GM12864 (cell line): ENCODE measurements at regions not wholly inside any gene's neighbourhood (a gene's known extent, or its start where the extent isn't known, plus 50 kb on each side); places are given as distances from the start of the nearest gene placed in this dataset.

Source experiments
- DNase-seq: peaks from one replicate; pipeline ENCODE4 v3.0.0-alpha.2; 2011; ENCODE audit warnings: low read depth
- H3K4me3 ChIP-seq: 2 replicates; pipeline ENCODE4 v1.5.1; 2011; ENCODE audit warnings: mild to moderate bottlenecking, low read depth, low read length, control low read depth
- TF ChIP-seq, protein P1 (sequence below): IDR thresholded peaks from 2 replicates; pipeline ENCODE4 v1.5.1; 2011; ENCODE audit warnings: low read depth, mild to moderate bottlenecking, moderate library complexity, low read length, control low read depth, inconsistent platforms; ENCODE audit errors: missing control alignments

DNA sequence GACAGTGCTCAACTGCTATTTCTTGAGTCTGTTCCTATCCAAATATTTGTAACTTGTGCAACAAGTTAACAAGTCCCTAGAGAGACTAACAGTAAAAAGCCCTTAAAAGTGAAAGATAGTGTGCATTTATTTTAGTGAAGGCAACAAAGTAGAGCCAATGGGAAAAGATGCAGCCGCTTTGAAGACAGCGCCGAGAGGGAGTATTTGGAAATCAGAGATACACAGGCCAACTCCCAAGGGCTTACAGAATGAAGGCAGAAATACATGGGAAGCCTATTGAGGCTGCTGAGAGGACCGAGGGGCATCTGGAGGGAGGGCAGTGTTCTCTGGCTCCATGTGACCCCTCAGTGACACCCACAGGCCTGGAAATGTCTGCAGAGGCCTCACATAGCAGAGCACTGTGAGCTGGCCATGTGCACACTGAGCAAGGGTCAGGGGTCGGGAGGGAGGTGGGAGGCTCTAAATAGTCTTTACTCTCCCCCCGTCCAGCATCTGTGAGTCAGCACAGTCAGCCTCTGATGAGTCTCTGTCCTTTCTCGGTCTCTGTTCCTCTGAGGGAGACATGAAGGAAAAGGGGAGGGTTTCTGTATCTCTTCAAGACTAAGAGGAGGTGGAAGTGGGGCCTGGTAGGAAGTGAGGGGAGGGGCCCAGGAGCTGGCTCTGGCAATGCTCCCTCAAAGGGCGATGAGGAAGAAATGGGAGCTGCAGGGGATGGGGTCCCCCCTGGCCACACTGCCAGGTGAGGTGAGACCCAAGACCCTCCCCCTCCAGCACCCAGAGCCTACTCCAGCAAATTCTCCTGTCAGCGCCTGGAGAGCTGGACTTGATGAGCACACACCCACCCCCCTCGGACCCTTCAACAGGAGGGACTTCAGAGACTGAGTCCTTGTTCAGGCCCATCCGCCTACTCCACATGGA, 133.6 kb downstream of the SP3 start:
- no peak overlapping the region for H3K4me3 ChIP-seq
- no peak for DNase-seq

DNA sequence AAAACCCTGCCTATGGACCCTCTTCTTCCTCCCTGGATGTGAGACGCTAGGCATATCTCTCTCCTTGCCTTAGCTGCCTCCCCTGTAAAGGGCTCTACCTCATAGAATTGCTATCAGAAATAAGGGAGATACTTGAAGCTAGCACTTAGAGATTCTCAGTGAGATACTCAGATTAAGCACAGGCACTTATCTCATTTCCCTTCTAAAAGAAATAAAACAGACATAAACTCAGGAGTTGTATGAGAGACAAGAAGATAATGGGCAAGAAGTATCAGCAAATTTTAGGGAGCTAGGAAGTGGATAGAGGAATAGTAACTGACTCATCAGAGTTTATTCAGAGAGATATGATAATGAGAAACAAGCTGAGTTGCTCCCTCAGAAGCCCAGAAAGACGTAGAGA, 131.0 kb downstream of the SP3 start:
- TF ChIP-seq, protein P1, sequence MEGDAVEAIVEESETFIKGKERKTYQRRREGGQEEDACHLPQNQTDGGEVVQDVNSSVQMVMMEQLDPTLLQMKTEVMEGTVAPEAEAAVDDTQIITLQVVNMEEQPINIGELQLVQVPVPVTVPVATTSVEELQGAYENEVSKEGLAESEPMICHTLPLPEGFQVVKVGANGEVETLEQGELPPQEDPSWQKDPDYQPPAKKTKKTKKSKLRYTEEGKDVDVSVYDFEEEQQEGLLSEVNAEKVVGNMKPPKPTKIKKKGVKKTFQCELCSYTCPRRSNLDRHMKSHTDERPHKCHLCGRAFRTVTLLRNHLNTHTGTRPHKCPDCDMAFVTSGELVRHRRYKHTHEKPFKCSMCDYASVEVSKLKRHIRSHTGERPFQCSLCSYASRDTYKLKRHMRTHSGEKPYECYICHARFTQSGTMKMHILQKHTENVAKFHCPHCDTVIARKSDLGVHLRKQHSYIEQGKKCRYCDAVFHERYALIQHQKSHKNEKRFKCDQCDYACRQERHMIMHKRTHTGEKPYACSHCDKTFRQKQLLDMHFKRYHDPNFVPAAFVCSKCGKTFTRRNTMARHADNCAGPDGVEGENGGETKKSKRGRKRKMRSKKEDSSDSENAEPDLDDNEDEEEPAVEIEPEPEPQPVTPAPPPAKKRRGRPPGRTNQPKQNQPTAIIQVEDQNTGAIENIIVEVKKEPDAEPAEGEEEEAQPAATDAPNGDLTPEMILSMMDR: no peak
- no peak for DNase-seq

More for the DNA sequence above, 133.6 kb downstream of the SP3 start:
- TF ChIP-seq, protein P1: no peak

DNA sequence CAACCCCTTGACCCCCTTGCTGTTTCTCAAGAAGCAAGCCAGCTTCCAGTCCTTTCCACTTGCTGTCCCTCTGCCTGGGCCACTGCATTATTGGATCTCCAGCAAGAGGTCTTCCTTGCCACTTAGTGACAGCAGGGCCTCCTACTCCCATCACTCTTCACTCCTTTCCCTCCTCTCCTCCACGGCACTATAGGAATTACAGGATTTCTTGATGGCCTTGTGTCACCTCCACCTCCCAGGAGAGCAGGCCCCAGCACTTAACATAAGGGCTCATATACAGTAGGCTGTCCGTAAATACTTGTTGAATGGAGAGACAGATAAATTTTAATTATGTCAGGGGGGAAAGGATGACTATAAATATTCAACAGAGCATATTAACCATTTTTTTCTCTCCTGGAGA, 129.4 kb downstream of the SP3 start:
- TF ChIP-seq, protein P1: no peak
- no peak for DNase-seq
- no peak overlapping the region for H3K4me3 ChIP-seq

More for the DNA sequence above, 131.0 kb downstream of the SP3 start:
- no peak overlapping the region for H3K4me3 ChIP-seq

DNA sequence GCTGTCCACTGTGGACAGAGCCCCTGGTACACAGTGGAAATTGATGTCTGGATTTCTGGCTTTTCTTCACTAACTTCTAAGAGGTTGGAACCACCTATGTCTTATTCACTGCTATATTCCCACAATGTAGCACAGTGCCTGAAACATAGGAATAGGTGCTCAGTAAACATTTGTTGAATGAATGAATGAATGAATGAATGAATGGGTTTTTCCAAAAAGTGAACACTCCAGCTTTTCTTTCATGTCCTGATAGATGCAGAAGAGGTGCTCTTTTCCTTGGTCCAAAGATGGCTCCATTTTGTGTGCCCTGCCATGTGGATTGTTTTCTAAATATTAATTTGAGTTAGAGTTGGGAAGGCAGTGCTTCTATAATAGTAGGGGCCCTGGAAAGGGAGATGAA, 124.1 kb downstream of the SP3 start:
- TF ChIP-seq, protein P1: no peak
- DNase-seq: no peak
- no peak overlapping the region for H3K4me3 ChIP-seq

DNA sequence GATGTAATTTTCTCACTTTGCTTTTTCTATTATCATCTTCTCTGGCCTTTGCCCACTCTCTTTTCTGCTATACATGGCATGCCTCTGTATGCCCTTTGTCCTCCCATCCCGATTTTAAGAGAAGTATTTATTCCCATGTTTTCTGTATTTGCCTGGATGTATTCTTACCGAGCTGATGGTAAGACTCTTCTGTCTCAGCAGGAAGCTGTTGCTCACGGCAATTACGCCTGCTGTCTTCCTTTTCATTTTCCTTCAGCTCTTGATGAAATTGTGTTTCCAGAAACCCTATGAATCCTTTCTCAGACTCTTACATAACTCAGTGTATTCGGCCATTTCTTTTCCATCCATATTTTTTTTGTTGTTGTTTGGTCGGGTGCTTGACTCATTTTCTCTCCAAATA, 121.6 kb downstream of the SP3 start:
- DNase-seq: no peak
- H3K4me3 ChIP-seq: no peak overlapping the region
- TF ChIP-seq, protein P1: no peak

DNA sequence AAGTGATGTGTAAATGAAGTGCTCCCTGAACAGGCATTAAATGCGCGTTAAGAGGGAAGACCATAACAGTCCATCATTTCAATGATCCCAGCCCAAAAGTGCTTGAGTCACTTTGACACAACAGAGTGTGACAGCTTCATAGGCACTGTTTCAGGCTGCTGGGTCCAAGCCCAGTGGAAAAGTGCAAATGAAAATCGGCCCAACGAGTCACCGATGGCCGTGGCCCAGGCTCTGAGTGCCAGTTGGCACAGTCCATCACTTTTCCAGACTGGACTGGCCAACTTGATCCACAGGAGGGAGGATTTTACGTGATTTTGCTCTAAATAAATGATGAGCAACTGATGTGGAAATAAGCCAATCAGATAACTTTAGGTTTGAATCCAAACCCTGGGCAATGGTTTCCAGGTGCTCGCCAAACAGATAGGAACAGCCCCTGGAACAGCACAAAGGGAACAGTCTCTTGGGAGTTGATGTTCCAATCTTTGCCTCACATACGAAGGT, 114.0 kb downstream of the SP3 start:
- TF ChIP-seq, protein P1: no peak
- no peak overlapping the region for H3K4me3 ChIP-seq
- no peak for DNase-seq

DNA sequence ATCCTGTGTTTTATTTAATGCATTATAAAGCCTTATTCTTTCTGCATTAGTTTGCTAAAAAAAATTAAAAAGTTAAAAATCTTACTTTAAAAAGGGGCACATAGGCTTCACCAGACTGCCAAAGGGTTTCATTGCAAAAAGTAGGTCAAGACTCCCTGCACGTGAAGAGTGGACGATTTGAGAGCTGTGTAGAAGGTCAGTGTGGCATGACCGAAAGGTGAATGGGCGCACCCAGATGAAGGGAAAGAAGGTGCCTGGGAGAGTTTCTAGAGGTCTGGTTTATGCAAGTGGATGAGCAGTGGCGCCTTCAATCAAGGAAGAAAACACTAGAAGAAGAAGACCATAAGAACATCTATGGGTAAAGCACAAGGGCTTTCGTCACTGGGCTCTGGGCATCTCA, 111.0 kb downstream of the SP3 start:
- DNase-seq: no peak
- H3K4me3 ChIP-seq: no peak overlapping the region
- TF ChIP-seq, protein P1: no peak
